K562 (cell line): ENCODE measurements at regions not wholly inside any gene's neighbourhood (a gene's known extent, or its start where the extent isn't known, plus 50 kb on each side); places are given as distances from the start of the nearest gene placed in this dataset.

ENCODE experiments used
- ATAC-seq: fragments of 200-7000 bp; cut with Tn5 transposase; 3 replicates; pipeline ENCODE4 v1.9.1; 2020; ENCODE audit warnings: moderate library complexity
- BruUV-seq: library from RNA; stranded (reverse); fragments of 400-500 nt; replicated peaks from 2 replicates; lab custom pipeline; 2021; lab: Mats Ljungman, UMichigan
- CTCF ChIA-PET: fragments of 300-600 bp; formaldehyde crosslinking; extraction: SDS; loops from one replicate; lab custom pipeline; 2021; ENCODE audit warnings: low intra/inter-chr PET ratio; lab: Yijun Ruan, JAX
- POLR2A ChIA-PET: fragments of 300-600, 350-650 bp; sonication (Branson Sonifier 250); formaldehyde crosslinking; extraction: SDS; loops from one replicate; lab custom pipeline; 2021; ENCODE audit warnings: antibody characterized with exemption, inconsistent platforms; lab: Yijun Ruan, JAX
- DNase-seq, 4 experiments: peaks; one replicate each; pipeline versions ENCODE4 v3.0.0 to v3.0.0-alpha.2; 2011 to 2018; ENCODE audit warnings: low spot score in 3 of 4, mixed read lengths in 3 of 4; ENCODE audit errors: extremely low read depth in 1 of 4
- FAIRE-seq: peaks from 2 replicates; lab custom pipeline; 2011; peaks lifted over from hg19 to GRCh38; lab: Jason Lieb, UNC
- H2AFZ ChIP-seq: 2 replicates; pipeline ENCODE4 v1.6.0; 2011; ENCODE audit warnings: low read depth, low read length, control low read depth, inconsistent platforms
- H3K27ac ChIP-seq: fragments of 200-600 bp; 3 replicates; pipeline ENCODE4 v1.8.0; 2011; ENCODE audit warnings: low read depth, mild to moderate bottlenecking, control low read depth, inconsistent platforms, low read length, moderate library complexity, mixed read lengths; ENCODE audit errors: extremely low read depth
- H3K27me3 ChIP-seq, 2 experiments: fragments of 300-600 bp in 1 of 2; 2 replicates in 1 of 2; 3 replicates in 1 of 2; pipeline versions ENCODE4 v1.6.0 to v1.8.0; 2011; ENCODE audit warnings: inconsistent platforms in 2 of 2, low read length in 2 of 2, mild to moderate bottlenecking in 1 of 2, mixed read lengths in 1 of 2, moderate library complexity in 1 of 2; ENCODE audit not compliant: control insufficient read depth in 2 of 2, insufficient read depth in 2 of 2
- H3K36me3 ChIP-seq: fragments of 300-600 bp; 3 replicates; pipeline ENCODE4 v1.8.0; 2011; ENCODE audit warnings: mild to moderate bottlenecking, low read length, inconsistent platforms; ENCODE audit not compliant: control insufficient read depth, insufficient read depth
- H3K4me1 ChIP-seq, 2 experiments: fragments of 200-600 bp in 1 of 2; replicated peaks in 1 of 2; 2 replicates in 1 of 2; 3 replicates in 1 of 2; pipeline versions ENCODE4 v1.5.1 to v1.8.0; 2011; ENCODE audit warnings: inconsistent platforms in 2 of 2, low read length in 2 of 2, mild to moderate bottlenecking in 1 of 2, mixed read lengths in 1 of 2, moderate library complexity in 1 of 2; ENCODE audit not compliant: control insufficient read depth in 2 of 2, insufficient read depth in 2 of 2
- H3K4me2 ChIP-seq: 2 replicates; pipeline ENCODE4 v1.6.1; 2011; ENCODE audit warnings: low read length, control low read depth, inconsistent platforms, mixed read lengths; ENCODE audit not compliant: insufficient read depth
- H3K4me3 ChIP-seq: fragments of 200-600 bp; sonication (generic), shearing (Covaris generic); 2 replicates; pipeline ENCODE4 v1.5.1; 2016; ENCODE audit warnings: control low read depth, inconsistent platforms
- H3K79me2 ChIP-seq: fragments of 200-600 bp; 3 replicates; pipeline ENCODE4 v1.8.0; 2011; ENCODE audit warnings: low read length, inconsistent platforms; ENCODE audit not compliant: control insufficient read depth, insufficient read depth
- H3K9ac ChIP-seq, 2 experiments: 2 replicates each; pipeline versions ENCODE4 v1.6.0 to v1.6.1; 2011; ENCODE audit warnings: low read depth in 2 of 2, low read length in 2 of 2, control low read depth in 1 of 2, inconsistent platforms in 1 of 2, mild to moderate bottlenecking in 1 of 2, mixed read lengths in 1 of 2; ENCODE audit not compliant: insufficient read depth in 1 of 2
- H3K9me1 ChIP-seq: one replicate; pipeline ENCODE4 v1.6.0; 2011; ENCODE audit warnings: inconsistent platforms, mild to moderate bottlenecking, low read length, moderate library complexity; ENCODE audit not compliant: control insufficient read depth, insufficient read depth
- H3K9me3 ChIP-seq: replicated peaks from 2 replicates; pipeline ENCODE4 v1.5.1; 2011; ENCODE audit warnings: low read depth, low read length, inconsistent platforms; ENCODE audit not compliant: control insufficient read depth, insufficient read depth
- H4K20me1 ChIP-seq: replicated peaks from 2 replicates; pipeline ENCODE4 v1.6.1; 2011; ENCODE audit warnings: low read length, inconsistent platforms, mixed read lengths; ENCODE audit not compliant: control insufficient read depth, insufficient read depth
- HIVEP1 ChIP-seq: fragments of 250-450 bp; sonication (Bioruptor Pico); IDR thresholded peaks from 2 replicates; pipeline ENCODE4 v1.4.0; 2020; ENCODE audit warnings: mild to moderate bottlenecking
- WGBS: fragments of 100-300 bp; shearing (Covaris generic); methylation state at CpG from one replicate; pipeline ENCODE4 v1.1.6; 2016; ENCODE audit warnings: low coverage, mixed read lengths; ENCODE audit not compliant: insufficient coverage; ENCODE audit errors: missing lambda C conversion rate; 5-methylcytosine and 5-hydroxymethylcytosine counted together
- in situ Hi-C: fragments of 300-500 bp; cut with MboI; formaldehyde crosslinking; loops from 4 replicates; pipeline ENCODE4 v1.15.0; 2018; ENCODE audit warnings: inconsistent platforms, mixed read lengths
- intact Hi-C: fragments of 100-400 bp; cut with micrococcal nuclease; formaldehyde crosslinking; loops from 2 replicates; pipeline ENCODE4 v1.14.2; 2022
- TF ChIP-seq, protein P1 (sequence below), 2 experiments: fragments of 450-650 bp in 1 of 2; IDR thresholded peaks; 2 replicates each; pipeline ENCODE4 v1.6.1; 2011 to 2017; ENCODE audit warnings: low read depth in 2 of 2, antibody characterized with exemption in 1 of 2, borderline replicate concordance in 1 of 2, low read length in 1 of 2, mild to moderate bottlenecking in 1 of 2, mixed read lengths in 1 of 2; ENCODE audit not compliant: control insufficient read depth in 1 of 2

DNA sequence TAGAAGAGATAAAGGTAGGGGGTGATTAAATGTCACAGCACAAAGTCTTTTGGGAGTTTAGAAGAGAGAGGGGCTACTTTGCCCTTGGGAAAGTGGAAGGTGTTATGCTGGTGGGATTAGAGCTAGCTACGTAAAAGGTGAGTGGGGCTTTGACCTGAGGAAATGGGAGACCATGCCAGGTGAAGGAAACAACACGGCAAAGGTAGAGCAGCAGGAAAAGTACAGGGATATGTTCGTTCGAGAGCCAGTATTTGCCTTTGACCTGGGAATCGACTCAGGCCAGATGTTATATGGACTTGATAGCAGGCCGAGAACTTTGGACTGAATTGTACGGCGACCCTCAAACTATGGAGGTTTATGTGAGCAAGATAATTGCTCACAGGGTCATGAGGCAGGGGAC is 55.7 kb upstream of the ACKR3 start:
- FAIRE-seq (no peak), ATAC-seq (no peak), DNase-seq (no peak)
- Histone ChIP-seq H3K4me2 (no peak overlapping the region), H3K36me3 (no peaks in the 10 kb centered on the region), H2AFZ (no peak overlapping the region), H3K9me1 (no peaks in the 10 kb centered on the region), H3K4me3 (no peak overlapping the region), H3K79me2 (no peaks in the 10 kb centered on the region), H3K9ac (no peak overlapping the region)
- CTCF ChIA-PET, result no interaction called here
- in situ Hi-C loops, result loop anchor here (25.0 kb wide), 1 partner anchor 548 kb away; no protein-coding TSS in a partner anchor
- no TSS peak for BruUV-seq
- intact Hi-C loops, result no loop called here
- TF ChIP-seq HIVEP1 (CRISPR knock-in tag), result no peak
- TF ChIP-seq, protein P1, sequence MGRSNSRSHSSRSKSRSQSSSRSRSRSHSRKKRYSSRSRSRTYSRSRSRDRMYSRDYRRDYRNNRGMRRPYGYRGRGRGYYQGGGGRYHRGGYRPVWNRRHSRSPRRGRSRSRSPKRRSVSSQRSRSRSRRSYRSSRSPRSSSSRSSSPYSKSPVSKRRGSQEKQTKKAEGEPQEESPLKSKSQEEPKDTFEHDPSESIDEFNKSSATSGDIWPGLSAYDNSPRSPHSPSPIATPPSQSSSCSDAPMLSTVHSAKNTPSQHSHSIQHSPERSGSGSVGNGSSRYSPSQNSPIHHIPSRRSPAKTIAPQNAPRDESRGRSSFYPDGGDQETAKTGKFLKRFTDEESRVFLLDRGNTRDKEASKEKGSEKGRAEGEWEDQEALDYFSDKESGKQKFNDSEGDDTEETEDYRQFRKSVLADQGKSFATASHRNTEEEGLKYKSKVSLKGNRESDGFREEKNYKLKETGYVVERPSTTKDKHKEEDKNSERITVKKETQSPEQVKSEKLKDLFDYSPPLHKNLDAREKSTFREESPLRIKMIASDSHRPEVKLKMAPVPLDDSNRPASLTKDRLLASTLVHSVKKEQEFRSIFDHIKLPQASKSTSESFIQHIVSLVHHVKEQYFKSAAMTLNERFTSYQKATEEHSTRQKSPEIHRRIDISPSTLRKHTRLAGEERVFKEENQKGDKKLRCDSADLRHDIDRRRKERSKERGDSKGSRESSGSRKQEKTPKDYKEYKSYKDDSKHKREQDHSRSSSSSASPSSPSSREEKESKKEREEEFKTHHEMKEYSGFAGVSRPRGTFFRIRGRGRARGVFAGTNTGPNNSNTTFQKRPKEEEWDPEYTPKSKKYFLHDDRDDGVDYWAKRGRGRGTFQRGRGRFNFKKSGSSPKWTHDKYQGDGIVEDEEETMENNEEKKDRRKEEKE (IDR thresholded peaks at IDR 0.05; ENCODE audit: borderline replicate concordance in 1 of 2, control insufficient read depth in 1 of 2, low read depth in 2 of 2, low read length in 1 of 2), result no peak
- TF ChIP-seq, all 486 proteins: peak for 0
- WGBS, result 0% methylated on average over 7 of the region's 8 CpGs
- Histone ChIP-seq H3K4me1 (no peaks in the 10 kb centered on the region), H3K9me3 (no peaks in the 10 kb centered on the region), H4K20me1 (no peaks in the 10 kb centered on the region), H3K27ac (no peak overlapping the region), H3K27me3 (no peaks in the 10 kb centered on the region; a peak in 1 of 5 replicates)
- POLR2A ChIA-PET, result interaction anchor here (0.6 kb wide), 1 partner anchor 604 kb away, joined by 3 read pairs; no protein-coding TSS in a partner anchor
